Fibroblast of lung (primary cell): ENCODE measurements at regions not wholly inside any gene's neighbourhood (a gene's known extent, or its start where the extent isn't known, plus 50 kb on each side); places are given as distances from the start of the nearest gene placed in this dataset.

ENCODE experiments used
- DNase-seq, 2 donors: peaks; one replicate each; pipeline versions ENCODE4 v3.0.0 to v3.0.0-alpha.2; 2010; ENCODE audit warnings: low read depth in 2 of 2
- H2AFZ ChIP-seq: 2 replicates; pipeline ENCODE4 v1.5.1; 2012; ENCODE audit warnings: low read length, control low read depth, inconsistent platforms
- H3K27ac ChIP-seq: 2 replicates; pipeline ENCODE4 v1.5.1; 2011; ENCODE audit warnings: low read length, control low read depth; ENCODE audit not compliant: insufficient read depth
- H3K27me3 ChIP-seq: 2 replicates; pipeline ENCODE4 v1.5.1; 2011; ENCODE audit warnings: mild to moderate bottlenecking, low read length; ENCODE audit not compliant: control insufficient read depth, insufficient read depth
- H3K36me3 ChIP-seq: 2 replicates; pipeline ENCODE4 v1.5.1; 2011; ENCODE audit warnings: low read length; ENCODE audit not compliant: control insufficient read depth, insufficient read depth
- H3K4me1 ChIP-seq: 2 replicates; pipeline ENCODE4 v1.5.1; 2011; ENCODE audit warnings: low read length; ENCODE audit not compliant: control insufficient read depth, insufficient read depth; ENCODE audit errors: extremely low read depth
- H3K4me2 ChIP-seq: 2 replicates; pipeline ENCODE4 v1.5.1; 2011; ENCODE audit warnings: low read length, control low read depth; ENCODE audit not compliant: insufficient read depth; ENCODE audit errors: extremely low read depth
- H3K4me3 ChIP-seq, 4 experiments: fragments of 200-600 bp in 1 of 4; sonication (generic) in 1 of 4; replicated peaks in 1 of 4; 2 replicates each; pipeline ENCODE4 v1.5.1; 2011 to 2016; ENCODE audit warnings: low read length in 4 of 4, low read depth in 3 of 4, mild to moderate bottlenecking in 3 of 4, control low read depth in 2 of 4, inconsistent platforms in 1 of 4, mixed read lengths in 1 of 4; ENCODE audit not compliant: insufficient read depth in 1 of 4; ENCODE audit errors: control extremely low read depth in 1 of 4
- H3K79me2 ChIP-seq: 2 replicates; pipeline ENCODE4 v1.5.1; 2012; ENCODE audit warnings: mild to moderate bottlenecking, low read length, inconsistent platforms; ENCODE audit not compliant: control insufficient read depth, insufficient read depth
- H3K9ac ChIP-seq: 2 replicates; pipeline ENCODE4 v1.5.1; 2011; ENCODE audit warnings: mild to moderate bottlenecking, low read length, control low read depth; ENCODE audit not compliant: insufficient read depth
- H3K9me3 ChIP-seq: 2 replicates; pipeline ENCODE4 v1.5.1; 2012; ENCODE audit warnings: low read depth, low read length; ENCODE audit not compliant: control insufficient read depth, insufficient read depth
- H4K20me1 ChIP-seq: 2 replicates; pipeline ENCODE4 v1.5.1; 2011; ENCODE audit warnings: low read length; ENCODE audit not compliant: control insufficient read depth, insufficient read depth; ENCODE audit errors: extremely low read depth
- CTCF ChIP-seq, 2 donors: IDR thresholded peaks in 1 of 2; conservative IDR thresholded peaks in 1 of 2; 1 replicate in 1 of 2; 2 replicates in 1 of 2; pipeline ENCODE4 v1.5.1; 2011 to 2012; ENCODE audit warnings: low read length in 2 of 2, control low read depth in 1 of 2, inconsistent platforms in 1 of 2, low read depth in 1 of 2, mild to moderate bottlenecking in 1 of 2
- EZH2 ChIP-seq: IDR thresholded peaks from 2 replicates; pipeline ENCODE4 v1.5.1; 2012; ENCODE audit warnings: low read length, control low read depth, mild to moderate bottlenecking; ENCODE audit errors: missing control alignments

GRCh38 chr5:166240705-166241104 is 2050.7 kb upstream of the WWC1 start:
- DNase-seq: no peak
- Histone ChIP-seq H3K27ac (no peak overlapping the region), H3K9ac (no peak overlapping the region), H3K27me3 (no peaks in the 10 kb centered on the region), H2AFZ (no peak overlapping the region), H3K4me1 (no peaks in the 10 kb centered on the region), H3K36me3 (no peaks in the 10 kb centered on the region), H4K20me1 (no peaks in the 10 kb centered on the region), H3K4me3 (no peak overlapping the region), H3K4me2 (no peak overlapping the region), H3K9me3 (no peaks in the 10 kb centered on the region), H3K79me2 (no peaks in the 10 kb centered on the region)
- TF ChIP-seq CTCF (conservative IDR thresholded peaks at IDR 0.05 in 1 of 2, IDR thresholded peaks at IDR 0.05 in 1 of 2; ENCODE audit: low read depth in 1 of 2, low read length in 2 of 2) (no peak), EZH2 (no peak)

- no peak overlapping the region for H3K27ac ChIP-seq
- H3K79me2 ChIP-seq: no peaks in the 10 kb centered on the region
- no peak overlapping the region for H3K9ac ChIP-seq
- no peak overlapping the region for H3K4me2 ChIP-seq
- no peak overlapping the region for H2AFZ ChIP-seq
- no peaks in the 10 kb centered on the region for H3K4me1 ChIP-seq
- no peaks in the 10 kb centered on the region for H3K27me3 ChIP-seq
- H3K9me3 ChIP-seq: no peaks in the 10 kb centered on the region
- no peak for DNase-seq
- no peak for TF ChIP-seq EZH2
- no peak for TF ChIP-seq CTCF (conservative IDR thresholded peaks at IDR 0.05 in 1 of 2, IDR thresholded peaks at IDR 0.05 in 1 of 2; ENCODE audit: low read depth in 1 of 2, low read length in 2 of 2)
- no peak overlapping the region for H3K4me3 ChIP-seq
- H4K20me1 ChIP-seq: no peaks in the 10 kb centered on the region
- H3K36me3 ChIP-seq: no peaks in the 10 kb centered on the region
Observed at GRCh38 chr5:166245556-166245955, 2045.9 kb upstream of the WWC1 start.

DNA sequence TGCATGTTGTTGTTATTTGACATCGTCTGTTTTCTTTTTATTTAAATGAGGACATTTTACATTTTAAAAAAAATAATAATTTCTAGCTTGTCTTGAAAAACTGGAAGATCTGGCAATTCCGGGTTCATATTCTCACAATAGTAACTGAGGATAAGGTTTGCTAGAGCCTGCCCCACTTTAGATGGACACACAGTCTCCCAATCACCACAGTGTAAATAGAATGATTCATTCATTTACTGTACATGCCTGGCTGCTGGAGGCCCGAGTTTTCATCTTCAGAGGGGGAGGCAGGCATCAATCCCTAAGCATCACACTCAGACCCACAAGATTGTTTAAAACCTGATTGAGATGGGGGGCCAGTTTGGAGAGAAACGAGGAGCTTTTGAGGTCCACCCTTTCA is 2039.7 kb upstream of the WWC1 start:
- Histone ChIP-seq H3K27ac (no peak overlapping the region), H3K4me1 (no peaks in the 10 kb centered on the region), H3K27me3 (no peaks in the 10 kb centered on the region), H3K9ac (no peak overlapping the region), H3K36me3 (no peaks in the 10 kb centered on the region), H3K9me3 (no peaks in the 10 kb centered on the region), H3K4me2 (no peak overlapping the region), H4K20me1 (no peaks in the 10 kb centered on the region), H3K79me2 (no peaks in the 10 kb centered on the region), H2AFZ (no peak overlapping the region), H3K4me3 (no peak overlapping the region)
- TF ChIP-seq EZH2 (no peak), CTCF (conservative IDR thresholded peaks at IDR 0.05 in 1 of 2, IDR thresholded peaks at IDR 0.05 in 1 of 2; ENCODE audit: low read depth in 1 of 2, low read length in 2 of 2) (no peak)
- no peak for DNase-seq
